HG02571 (cell line): ENCODE measurements at regions not wholly inside any gene's neighbourhood (a gene's known extent, or its start where the extent isn't known, plus 50 kb on each side); places are given as distances from the start of the nearest gene placed in this dataset.

Experiments
- ATAC-seq: cut with Tn5 transposase; IDR thresholded peaks from one replicate; pipeline ENCODE4 v1.9.1; 2021; ENCODE audit warnings: mild to moderate bottlenecking, moderate library complexity; ENCODE audit not compliant: unreplicated experiment

GRCh38 chr2:56444339-56444738 lies 260.5 kb downstream of the CCDC85A start:
- no peak for ATAC-seq

- no peak for ATAC-seq
These were observed 264.7 kb downstream of the CCDC85A start for GRCh38 chr2:56448403-56449001.

GRCh38 chr2:56449002-56449431 lies 265.2 kb downstream of the CCDC85A start:
- no peak for ATAC-seq

DNA sequence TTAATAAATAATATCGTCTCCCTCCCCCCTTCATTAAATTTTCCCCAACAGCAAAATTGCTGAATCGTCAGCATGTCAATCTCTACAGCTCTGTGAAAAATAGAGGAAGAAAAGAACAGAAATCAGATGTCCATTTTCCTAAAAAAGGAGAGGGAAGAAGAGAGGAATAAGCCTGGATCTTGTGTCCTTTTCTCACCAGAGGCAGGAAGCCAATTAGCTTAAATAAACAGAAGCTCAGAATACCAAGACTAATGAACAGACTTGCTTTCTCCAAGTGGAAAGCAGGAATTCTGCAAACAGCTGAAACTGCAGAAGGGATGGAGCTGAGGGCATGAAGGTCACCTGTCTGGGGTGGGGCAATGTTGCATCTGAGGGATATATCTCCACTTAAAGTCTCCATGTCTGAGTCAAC lies 265.7 kb downstream of the CCDC85A start:
- ATAC-seq, result no peak

DNA sequence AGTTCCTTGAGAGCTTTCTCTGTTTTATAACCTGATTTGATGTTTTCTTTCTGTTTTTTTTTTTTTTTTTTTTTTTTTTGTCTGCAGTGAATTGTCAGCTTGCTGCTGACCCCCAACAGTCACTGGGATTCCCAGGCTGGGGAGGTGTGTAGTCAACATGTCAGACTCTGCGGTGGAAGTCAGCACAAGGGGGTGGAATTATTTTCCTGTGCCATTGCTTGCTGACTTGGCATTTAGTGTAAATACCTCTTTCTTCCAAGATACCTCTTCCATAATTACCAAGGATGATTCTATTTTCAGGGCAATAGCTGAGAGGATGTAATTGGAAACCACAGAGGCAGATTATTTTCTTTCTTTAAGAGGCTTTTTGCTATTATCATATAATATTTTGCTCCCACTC lies 266.3 kb downstream of the CCDC85A start:
- ATAC-seq, result no peak

DNA sequence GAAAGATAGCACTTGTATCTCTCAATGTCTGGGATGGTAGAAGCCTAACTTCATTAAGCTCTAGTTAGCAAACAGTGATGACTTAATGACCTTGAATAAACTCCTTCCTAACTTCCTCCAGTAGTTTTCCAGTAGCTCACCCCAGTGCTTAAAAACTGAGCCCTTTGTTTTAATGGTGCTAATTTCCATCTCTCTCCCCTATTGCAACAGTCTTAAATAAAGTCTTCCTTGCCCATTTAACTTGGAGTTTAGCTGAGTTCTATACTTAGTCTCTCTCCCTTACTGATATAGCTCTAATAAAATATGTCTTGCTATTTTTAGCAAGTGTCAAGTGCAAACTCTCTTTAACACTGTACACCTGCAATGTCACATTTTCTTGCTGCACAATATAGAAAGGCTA lies 267.0 kb downstream of the CCDC85A start:
- ATAC-seq, result no peak

DNA sequence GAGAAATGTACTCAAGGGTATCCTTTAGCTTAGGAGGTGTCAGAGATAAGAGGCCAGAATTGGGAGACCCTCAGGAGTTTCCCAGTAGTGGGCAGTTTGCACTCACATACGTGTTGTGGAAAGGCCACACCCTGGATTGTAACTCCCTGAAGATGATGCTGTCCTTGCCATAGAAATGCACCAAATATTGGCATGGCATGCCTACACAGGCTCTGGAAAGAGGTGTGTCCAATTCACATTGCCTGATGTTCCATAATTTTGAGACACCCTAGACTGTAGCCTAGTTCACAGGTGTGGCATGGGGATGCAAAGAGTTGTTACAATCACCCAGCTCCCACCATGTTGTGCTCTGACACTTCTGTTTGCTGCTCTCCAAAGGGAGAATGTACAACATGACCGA lies 271.9 kb downstream of the CCDC85A start:
- no peak for ATAC-seq

DNA sequence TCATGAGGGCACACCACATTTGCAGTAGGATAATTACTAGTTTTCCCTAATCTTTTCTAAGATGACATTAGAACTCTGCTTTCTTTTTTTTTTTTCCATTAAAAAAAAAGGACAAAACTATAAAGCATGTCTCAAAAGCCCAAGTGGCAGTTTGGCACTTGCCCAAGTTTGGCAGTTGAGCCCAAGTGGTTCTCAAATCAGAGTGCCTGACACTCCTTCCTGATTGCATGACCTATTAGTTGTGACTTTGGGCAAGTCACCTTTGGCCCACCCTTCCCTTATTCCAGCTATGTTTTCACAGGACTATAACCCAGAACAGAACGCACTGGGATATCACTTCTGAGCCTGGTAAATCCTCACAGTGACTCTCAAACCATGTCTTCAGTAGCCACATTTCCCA lies 273.0 kb downstream of the CCDC85A start:
- ATAC-seq, result no peak

- ATAC-seq, result no peak
These were observed 276.7 kb downstream of the CCDC85A start for GRCh38 chr2:56460508-56460907.

GRCh38 chr2:56464066-56464465 lies 280.3 kb downstream of the CCDC85A start:
- ATAC-seq, result no peak

GRCh38 chr2:56464613-56465012 lies 280.8 kb downstream of the CCDC85A start:
- no peak for ATAC-seq

GRCh38 chr2:56465491-56465890 lies 281.7 kb downstream of the CCDC85A start:
- no peak for ATAC-seq

DNA sequence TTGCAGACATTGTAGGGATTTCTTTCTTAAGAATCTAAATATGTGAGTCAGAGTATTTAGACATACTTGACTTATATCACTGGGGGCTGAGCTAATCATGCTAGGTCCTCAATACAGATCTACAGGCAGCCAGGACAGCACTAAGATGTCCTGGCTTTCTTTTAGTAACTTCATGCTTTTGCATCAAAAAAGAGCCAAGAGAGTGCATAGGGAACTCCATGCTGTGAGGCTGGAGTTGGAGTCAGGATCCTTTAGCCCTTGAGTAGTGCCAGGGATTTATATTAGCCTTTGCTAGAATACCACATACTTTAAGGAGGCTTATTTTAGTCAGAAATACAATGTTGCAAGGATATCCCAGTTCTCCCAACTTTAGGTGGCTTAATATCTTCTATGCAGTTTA lies 289.7 kb downstream of the CCDC85A start:
- no peak for ATAC-seq

DNA sequence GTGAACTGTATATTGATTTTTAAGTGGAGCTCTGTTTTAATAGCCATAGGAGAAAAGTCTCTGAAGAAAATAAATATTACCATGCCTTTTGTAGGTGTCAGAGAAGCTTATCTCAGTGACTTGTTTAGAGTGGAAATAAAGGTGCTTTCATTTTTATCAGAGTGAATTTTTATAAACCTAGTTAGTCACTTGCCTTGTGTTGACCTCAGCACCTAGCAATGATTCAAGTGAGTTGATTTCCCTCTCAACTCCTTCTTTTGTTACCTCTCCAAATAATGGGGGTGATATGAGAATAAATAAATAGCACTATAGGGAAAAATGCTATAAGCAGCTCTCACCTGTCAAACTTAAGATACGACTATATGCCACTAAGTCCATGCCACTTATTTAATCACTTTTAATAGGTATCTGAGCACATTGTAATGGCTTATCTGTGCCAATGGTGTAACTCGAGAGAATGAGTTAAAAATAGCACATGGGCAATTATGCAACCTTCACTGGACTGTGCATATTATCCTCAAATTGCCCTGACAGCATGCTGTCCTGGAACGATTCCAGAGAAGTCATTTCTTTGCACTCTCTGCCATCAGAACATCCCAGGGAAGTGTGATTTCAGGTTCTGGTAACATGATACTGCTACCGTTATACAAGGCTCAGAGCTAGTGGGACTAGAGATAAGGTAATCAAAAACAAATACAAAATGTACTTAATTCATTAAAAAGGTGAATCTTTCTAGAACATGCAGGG lies 290.8 kb downstream of the CCDC85A start:
- ATAC-seq, result no peak

DNA sequence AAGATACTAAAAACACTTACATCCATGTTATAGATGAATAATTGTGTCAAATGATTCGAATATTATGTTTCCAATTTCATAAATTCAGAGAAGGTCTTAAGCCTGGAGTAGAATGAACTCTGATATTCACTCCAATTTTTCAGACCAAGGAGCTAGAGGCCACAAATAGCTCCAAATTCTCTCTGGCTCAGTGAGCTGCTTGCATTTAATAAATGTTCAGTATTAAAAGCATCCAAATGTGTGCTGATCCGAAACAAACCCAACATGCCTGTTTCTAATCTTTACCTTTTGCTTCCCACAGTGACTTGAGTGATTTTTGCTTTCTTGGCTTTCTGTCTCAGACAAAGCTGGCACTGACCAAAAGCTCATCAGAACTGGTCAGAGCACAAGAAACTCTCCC lies 291.4 kb downstream of the CCDC85A start:
- ATAC-seq, result no peak

DNA sequence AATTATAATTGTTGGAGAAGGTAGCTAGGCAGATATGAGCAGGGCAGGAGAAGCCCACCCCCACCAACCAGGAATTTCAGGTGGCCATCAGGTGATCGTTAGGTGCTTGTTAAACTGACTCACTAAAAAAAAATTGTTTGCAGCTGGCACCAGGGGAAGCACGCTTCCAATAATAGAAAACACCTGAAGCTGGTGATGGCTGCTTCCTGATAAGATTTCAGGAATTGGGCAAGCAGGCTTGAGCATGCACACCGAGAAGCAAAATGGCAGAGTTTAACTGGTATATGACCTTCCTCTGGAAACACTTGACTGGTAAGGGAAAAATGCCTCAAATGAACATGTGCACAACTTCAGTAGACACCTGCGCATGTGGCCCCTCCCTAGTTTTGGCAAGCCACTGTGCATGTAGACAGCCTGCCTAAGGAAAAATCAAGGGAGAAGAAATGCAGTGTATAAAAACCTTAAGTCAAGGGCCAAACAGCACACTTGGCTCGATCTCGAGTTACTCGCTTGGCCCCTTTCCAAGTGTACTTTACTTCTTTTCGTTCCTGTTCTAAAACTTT lies 292.8 kb downstream of the CCDC85A start:
- ATAC-seq, result no peak

GRCh38 chr2:56478027-56478426 lies 294.2 kb downstream of the CCDC85A start:
- no peak for ATAC-seq

DNA sequence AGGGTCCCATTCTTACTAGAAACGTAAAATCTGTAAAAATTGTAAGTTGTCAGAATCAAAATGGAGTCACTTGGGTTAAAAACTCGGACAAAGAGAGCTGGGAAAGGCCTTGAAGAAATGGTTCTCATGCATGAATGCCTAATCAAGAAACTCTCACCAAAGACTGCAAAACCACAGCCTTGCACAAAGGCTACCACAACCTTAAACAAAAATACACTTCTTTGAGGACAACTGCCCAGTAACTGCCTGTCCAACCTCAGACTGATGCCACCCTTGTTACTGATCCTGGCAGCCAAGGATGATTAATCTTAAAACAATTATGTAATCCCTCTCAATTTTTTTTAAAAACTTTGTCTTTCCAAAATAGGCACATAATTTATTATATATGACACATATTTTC lies 299.3 kb downstream of the CCDC85A start:
- no peak for ATAC-seq

- no peak for ATAC-seq
These were observed 301.1 kb downstream of the CCDC85A start for GRCh38 chr2:56484906-56485305.

DNA sequence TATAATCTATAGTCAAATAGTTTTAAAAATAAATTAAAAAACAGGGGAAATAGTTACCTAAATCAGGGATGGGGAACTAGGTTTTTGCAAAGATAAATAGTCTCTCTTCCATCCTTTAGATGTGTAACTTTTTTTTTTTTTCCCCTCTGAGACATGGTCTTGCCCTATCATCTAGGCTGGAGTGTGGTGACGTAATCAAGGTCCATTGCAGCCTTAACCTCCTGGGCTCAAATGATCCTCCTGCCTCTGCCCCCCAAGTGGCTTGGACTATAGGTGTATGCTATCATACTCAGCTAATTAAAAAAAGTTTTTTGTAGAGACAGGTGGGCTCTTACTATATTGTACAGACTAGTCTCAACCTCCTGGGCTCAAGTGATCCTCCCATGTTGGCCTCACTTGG lies 316.5 kb downstream of the CCDC85A start:
- no peak for ATAC-seq

- no peak for ATAC-seq
These were observed 318.8 kb downstream of the CCDC85A start for GRCh38 chr2:56502616-56503015.

- ATAC-seq, result no peak
These were observed 322.1 kb downstream of the CCDC85A start for GRCh38 chr2:56505885-56506284.
